ENCODE measurements at regions not wholly inside any gene's neighbourhood (a gene's known extent, or its start where the extent isn't known, plus 50 kb on each side); places are given as distances from the start of the nearest gene placed in this dataset.
"Not testable (repeated sequence)": the region's sequence is repeated elsewhere in the genome, so short reads cannot be mapped to it uniquely, and the experiment has no call there.

DNA sequence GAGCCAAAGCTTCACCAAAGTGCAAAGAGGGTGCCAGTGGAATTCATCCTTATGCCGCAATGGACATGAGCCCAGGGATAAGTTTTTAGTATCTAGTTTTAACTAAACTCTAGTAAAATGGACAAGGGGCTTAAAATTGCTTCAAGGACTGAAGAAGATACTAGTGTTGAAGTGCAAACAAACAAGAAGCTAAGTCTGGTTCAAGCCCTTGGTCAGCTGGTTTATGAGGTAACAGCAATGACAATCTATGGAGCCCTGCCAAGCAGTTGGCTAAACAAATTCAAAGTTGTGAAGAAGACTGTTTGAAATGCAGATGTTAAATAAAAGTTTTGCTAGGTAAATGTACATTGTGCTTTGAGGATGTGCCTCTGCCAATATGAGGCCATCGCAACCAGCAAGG is 209.4 kb downstream of the KTN1 start:
- TF ChIP-seq POLR2A (IDR thresholded peaks at IDR 0.05) = no peak
- TF ChIP-seq, protein P1, sequence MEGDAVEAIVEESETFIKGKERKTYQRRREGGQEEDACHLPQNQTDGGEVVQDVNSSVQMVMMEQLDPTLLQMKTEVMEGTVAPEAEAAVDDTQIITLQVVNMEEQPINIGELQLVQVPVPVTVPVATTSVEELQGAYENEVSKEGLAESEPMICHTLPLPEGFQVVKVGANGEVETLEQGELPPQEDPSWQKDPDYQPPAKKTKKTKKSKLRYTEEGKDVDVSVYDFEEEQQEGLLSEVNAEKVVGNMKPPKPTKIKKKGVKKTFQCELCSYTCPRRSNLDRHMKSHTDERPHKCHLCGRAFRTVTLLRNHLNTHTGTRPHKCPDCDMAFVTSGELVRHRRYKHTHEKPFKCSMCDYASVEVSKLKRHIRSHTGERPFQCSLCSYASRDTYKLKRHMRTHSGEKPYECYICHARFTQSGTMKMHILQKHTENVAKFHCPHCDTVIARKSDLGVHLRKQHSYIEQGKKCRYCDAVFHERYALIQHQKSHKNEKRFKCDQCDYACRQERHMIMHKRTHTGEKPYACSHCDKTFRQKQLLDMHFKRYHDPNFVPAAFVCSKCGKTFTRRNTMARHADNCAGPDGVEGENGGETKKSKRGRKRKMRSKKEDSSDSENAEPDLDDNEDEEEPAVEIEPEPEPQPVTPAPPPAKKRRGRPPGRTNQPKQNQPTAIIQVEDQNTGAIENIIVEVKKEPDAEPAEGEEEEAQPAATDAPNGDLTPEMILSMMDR (IDR thresholded peaks at IDR 0.05) = no peak
- WGBS, 2 donors = 96 to 97% methylated on average over 2 of the region's 2 CpGs
- no peak overlapping the region for H3K4me3 ChIP-seq (ENCODE audit: low read depth, poor library complexity, severe bottlenecking)
- intact Hi-C loops (cut with DNase I; ENCODE audit: low total_unique reads) = no loop called here
- no peak for DNase-seq (ENCODE audit: low spot score in 2 of 2)

DNA sequence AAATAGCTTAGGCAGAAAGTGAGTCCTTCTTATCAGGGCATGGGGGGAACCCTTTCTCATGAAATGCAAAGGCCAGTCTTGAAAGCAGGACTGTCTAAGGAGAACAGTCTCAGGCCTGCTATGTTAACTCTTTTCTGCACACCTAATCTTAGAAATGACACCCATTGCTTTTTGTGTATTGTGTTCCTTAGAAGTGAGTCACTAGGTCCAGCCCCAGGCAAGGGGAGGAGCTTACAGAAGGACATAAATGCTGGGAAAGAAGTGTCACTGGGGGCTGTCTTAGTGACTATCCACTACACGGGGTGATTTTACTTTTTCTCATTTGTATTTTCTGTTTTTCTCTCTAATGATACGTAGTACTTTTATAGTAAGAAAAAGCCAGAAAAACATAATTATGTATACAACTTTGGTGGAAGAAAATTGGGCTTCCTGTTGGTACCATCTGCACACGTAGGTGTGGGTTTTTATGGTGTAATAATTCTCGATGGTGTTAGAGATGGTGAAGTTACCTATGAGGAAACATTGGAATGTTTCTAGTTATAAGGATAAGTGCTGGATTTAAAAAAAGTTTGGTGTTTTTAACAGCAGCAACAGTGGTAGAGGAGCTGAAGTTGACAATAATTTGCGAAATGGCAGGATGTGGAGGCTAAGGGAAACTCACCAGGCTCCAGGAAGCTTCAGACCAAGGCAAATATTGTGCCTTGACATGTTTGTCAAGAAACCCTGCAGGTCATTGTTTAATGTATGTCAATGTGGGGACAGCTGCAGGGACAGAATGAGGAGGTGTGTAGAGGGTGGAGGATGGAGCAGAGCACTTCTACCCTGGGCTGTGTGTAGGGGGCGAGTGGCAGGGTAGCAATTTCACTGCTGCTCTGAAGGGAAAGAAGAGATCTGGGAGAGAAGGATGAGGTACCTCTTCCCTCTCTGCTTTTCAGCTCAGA is 214.9 kb downstream of the KTN1 start:
- intact Hi-C loops (cut with DNase I; ENCODE audit: low total_unique reads) = no loop called here
- DNase-seq (ENCODE audit: low spot score in 2 of 2) = no peak
- 79 to 86% methylated on average over 6 of the region's 6 CpGs for WGBS, 2 donors
- no peak overlapping the region for H3K4me3 ChIP-seq (ENCODE audit: low read depth, poor library complexity, severe bottlenecking)
- no peak for TF ChIP-seq POLR2A (IDR thresholded peaks at IDR 0.05)
- TF ChIP-seq, protein P1 (IDR thresholded peaks at IDR 0.05) = no peak

DNA sequence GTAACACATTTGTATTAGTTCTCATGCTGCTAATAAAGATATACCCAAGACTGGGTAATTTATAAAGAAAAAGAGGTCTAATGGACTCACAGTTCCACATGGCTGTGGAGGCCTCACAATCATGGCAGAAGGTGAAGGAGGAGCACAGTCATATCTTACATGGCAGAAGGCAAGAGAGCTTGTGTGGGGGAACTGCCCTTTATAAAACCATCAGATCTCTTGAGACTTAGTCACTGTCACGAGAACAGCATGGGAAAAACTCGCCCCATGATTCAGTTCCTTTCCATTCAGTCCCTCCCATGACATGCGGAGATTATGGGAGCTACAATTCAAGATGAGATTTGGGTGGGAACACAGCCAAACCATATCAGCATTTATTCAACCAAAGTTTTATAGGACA is 216.5 kb downstream of the KTN1 start:
- H3K4me3 ChIP-seq (ENCODE audit: low read depth, poor library complexity, severe bottlenecking); intact Hi-C loops (cut with DNase I; ENCODE audit: low total_unique reads); DNase-seq (ENCODE audit: low spot score in 2 of 2): not testable (repeated sequence)
- WGBS, 2 donors = 69 to 79% methylated on average over 3 of the region's 3 CpGs

DNA sequence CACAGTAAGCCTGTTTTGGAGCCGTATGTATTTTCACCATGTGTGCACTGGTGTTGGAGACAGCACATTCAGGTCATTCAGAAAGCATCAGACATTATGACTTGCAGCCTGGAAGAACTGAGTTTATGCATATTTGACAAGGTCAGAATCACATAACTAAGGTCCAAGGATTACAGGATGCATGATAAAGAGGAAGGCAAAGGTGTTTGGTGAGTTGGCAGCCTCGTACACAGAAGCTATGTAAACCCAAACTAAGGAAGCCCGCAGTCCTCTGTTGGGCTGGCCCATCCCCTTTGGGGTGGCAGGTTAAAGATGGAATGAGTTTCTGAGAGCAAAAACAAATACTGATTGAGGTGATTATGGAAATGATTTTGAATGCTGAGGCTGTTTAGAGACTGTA is 218.4 kb downstream of the KTN1 start:
- no peak overlapping the region for H3K4me3 ChIP-seq (ENCODE audit: low read depth, poor library complexity, severe bottlenecking)
- no peak for DNase-seq (ENCODE audit: low spot score in 2 of 2)
- intact Hi-C loops (cut with DNase I; ENCODE audit: low total_unique reads) = no loop called here
- 92 to 94% methylated on average over 3 of the region's 3 CpGs for WGBS, 2 donors
- TF ChIP-seq POLR2A (IDR thresholded peaks at IDR 0.05) = no peak
- TF ChIP-seq, protein P1 (IDR thresholded peaks at IDR 0.05) = no peak

DNA sequence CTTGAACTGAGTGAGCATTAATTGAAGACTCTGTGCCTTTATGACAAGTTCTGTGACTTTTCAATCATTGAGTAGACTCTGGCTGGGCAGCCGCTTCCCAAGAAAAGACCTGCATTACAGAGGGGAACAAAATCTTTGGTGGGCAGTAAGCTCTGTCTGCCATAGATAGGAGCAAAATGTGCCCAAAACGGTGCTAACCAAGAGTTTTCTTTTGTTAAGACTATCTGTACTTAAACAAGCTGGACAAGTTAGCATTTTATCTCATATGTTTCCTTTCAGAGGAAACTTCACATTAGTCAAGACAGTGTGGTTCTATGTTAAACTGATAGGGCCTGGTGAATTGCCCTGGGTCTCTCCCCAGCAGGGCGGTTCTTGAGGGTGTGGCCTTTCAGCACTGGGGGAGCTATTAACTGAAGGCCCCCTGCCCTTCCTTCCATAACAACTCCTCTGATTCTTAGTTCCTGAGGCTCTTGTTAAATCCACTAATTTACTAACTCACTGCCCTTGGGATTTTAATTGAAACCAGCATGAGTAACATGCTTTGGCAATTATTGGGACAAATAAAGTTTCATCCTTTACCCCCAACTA is 219.6 kb downstream of the KTN1 start:
- DNase-seq (ENCODE audit: low spot score in 2 of 2) = no peak
- TF ChIP-seq, protein P1 (IDR thresholded peaks at IDR 0.05) = no peak
- no peak for TF ChIP-seq POLR2A (IDR thresholded peaks at IDR 0.05)
- H3K4me3 ChIP-seq (ENCODE audit: low read depth, poor library complexity, severe bottlenecking) = no peak overlapping the region
- 61 to 71% methylated on average over 3 of the region's 3 CpGs for WGBS, 2 donors
- intact Hi-C loops (cut with DNase I; ENCODE audit: low total_unique reads) = no loop called here

DNA sequence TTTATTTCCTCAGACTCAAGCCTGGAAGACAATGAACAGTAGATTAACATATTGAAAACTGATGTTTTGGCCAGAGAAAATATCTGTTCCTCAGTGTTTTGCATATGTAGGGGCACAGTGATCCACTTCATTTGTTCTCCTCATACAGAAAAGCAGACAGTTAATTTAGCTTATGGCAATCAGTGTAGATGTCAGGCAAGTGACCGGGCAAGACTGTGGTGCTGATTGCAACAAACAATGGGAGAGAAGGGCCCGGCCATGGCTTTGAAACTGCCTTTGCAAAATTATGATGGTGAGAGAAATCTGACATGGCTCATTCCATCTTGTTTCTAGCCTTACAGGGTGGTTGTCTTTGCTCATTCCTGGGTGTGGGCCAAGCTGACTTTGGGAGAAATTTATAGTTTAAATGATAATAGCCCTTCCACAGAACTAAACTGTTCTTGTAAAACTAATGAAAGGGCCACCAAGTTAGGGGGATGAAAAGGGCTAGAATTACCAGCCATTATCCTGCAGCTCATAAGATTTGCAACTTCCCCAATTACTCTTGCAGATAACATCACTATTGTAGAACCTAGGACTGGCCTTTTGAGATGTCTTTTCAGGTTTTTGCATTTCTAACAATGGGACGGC is 220.3 kb downstream of the KTN1 start:
- TF ChIP-seq POLR2A (IDR thresholded peaks at IDR 0.05) = no peak
- TF ChIP-seq, protein P1 (IDR thresholded peaks at IDR 0.05) = no peak
- intact Hi-C loops (cut with DNase I; ENCODE audit: low total_unique reads) = no loop called here
- H3K4me3 ChIP-seq (ENCODE audit: low read depth, poor library complexity, severe bottlenecking) = no peak overlapping the region
- DNase-seq (ENCODE audit: low spot score in 2 of 2) = no peak
- WGBS, 2 donors = 87 to 88% methylated on average over 3 of the region's 3 CpGs
